ENCODE measurements at regions not wholly inside any gene's neighbourhood (a gene's known extent, or its start where the extent isn't known, plus 50 kb on each side); places are given as distances from the start of the nearest gene placed in this dataset.

DNA sequence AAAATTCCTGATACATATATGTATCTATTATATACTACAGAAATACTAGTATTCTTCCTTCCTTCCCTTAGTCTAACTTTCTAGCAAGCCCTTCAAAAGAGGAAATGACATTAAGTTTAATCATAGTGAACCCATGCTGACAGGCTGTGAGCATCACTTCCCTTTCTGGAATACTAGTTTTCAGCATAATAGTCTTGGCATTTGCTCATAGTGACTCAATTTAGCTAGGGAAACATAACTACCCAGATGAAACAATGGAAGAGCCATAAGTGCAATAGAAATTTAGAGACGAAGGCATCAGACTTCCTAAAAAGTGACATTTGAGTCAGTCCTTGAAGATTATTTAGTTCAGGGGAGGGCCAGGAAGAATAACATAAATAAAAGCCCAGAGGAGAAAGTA, 184.5 kb upstream of the CRY1 start:
- Histone ChIP-seq H3K27me3 (ENCODE audit: control insufficient read depth in 1 of 2, insufficient read depth in 2 of 2, low read length in 2 of 2) (no peaks in the 10 kb centered on the region), H3K4me1 (ENCODE audit: insufficient read depth, low read length) (no peaks in the 10 kb centered on the region), H3K4me3 (ENCODE audit: low read depth in 1 of 2, low read length in 2 of 2) (no peak overlapping the region), H3K9ac (ENCODE audit: low read length) (no peak overlapping the region), H3K9me3 (ENCODE audit: low read length) (peaks cover 4% of the 10 kb centered on the region), H3K36me3 (ENCODE audit: insufficient read depth, low read length) (no peaks in the 10 kb centered on the region), H3K27ac (ENCODE audit: low read depth, low read length) (no peak overlapping the region)

DNA sequence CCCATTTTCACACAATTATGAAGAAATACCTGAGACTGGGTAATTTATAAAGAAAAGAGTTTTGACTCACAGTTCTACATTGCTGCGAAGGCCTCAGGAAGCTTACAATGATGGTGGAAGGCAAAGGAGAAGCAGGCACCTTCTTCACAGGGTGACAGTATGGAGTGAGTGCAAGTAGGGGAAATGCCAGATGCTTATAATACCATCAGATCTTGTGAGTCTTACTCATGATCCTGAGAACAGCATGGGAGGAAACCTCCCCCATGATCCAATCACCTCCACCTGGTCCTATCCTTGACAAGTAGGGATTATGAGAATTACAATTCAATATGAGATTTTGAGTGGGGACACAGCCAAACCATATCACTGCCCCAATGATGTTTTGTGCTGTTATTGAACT, 189.3 kb upstream of the CRY1 start:
- Histone ChIP-seq H3K27ac (ENCODE audit: low read depth, low read length) (no peak overlapping the region), H3K36me3 (ENCODE audit: insufficient read depth, low read length) (no peaks in the 10 kb centered on the region)

DNA sequence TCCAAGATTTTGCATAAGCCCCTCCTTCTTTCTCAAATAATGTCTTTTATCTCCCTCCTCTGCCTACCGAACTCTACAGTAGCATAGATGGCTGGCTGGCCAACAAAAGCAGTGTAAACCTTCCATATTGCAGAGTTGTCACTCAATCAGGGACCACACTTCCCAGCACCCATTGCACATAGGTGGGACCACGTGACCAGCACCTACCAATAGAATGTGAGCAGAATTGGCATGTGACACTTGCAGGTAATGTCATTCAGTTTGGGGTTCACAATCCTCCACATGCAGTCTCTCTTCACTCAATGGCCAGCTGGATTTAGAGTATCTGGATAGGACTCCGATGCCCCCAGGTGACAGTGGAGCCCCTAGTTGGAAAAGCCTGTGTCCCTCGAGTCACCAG, 190.3 kb upstream of the CRY1 start:
- H3K4me3 ChIP-seq (ENCODE audit: low read depth in 1 of 2, low read length in 2 of 2), result no peak overlapping the region
- H3K36me3 ChIP-seq (ENCODE audit: insufficient read depth, low read length), result no peaks in the 10 kb centered on the region
- no peak overlapping the region for H3K27ac ChIP-seq (ENCODE audit: low read depth, low read length)
- no peak overlapping the region for H3K9ac ChIP-seq (ENCODE audit: low read length)
- H3K27me3 ChIP-seq (ENCODE audit: control insufficient read depth in 1 of 2, insufficient read depth in 2 of 2, low read length in 2 of 2), result no peaks in the 10 kb centered on the region
- no peaks in the 10 kb centered on the region for H3K4me1 ChIP-seq (ENCODE audit: insufficient read depth, low read length)
- peaks cover 4% of the 10 kb centered on the region for H3K9me3 ChIP-seq (ENCODE audit: low read length)

More for the DNA sequence above, 189.3 kb upstream of the CRY1 start:
- H3K4me3 ChIP-seq (ENCODE audit: low read depth in 1 of 2, low read length in 2 of 2), result no peak overlapping the region
- H3K27me3 ChIP-seq (ENCODE audit: control insufficient read depth in 1 of 2, insufficient read depth in 2 of 2, low read length in 2 of 2), result no peaks in the 10 kb centered on the region
- H3K9ac ChIP-seq (ENCODE audit: low read length), result no peak overlapping the region
- no peaks in the 10 kb centered on the region for H3K4me1 ChIP-seq (ENCODE audit: insufficient read depth, low read length)
- peaks cover 4% of the 10 kb centered on the region for H3K9me3 ChIP-seq (ENCODE audit: low read length)

- H3K9me3 ChIP-seq (ENCODE audit: low read length), result peaks cover 2% of the 10 kb centered on the region
- no peaks in the 10 kb centered on the region for H3K27me3 ChIP-seq (ENCODE audit: control insufficient read depth in 1 of 2, insufficient read depth in 2 of 2, low read length in 2 of 2)
- no peaks in the 10 kb centered on the region for H3K36me3 ChIP-seq (ENCODE audit: insufficient read depth, low read length)
- H3K27ac ChIP-seq (ENCODE audit: low read depth, low read length), result no peak overlapping the region
- no peak overlapping the region for H3K9ac ChIP-seq (ENCODE audit: low read length)
- H3K4me3 ChIP-seq (ENCODE audit: low read depth in 1 of 2, low read length in 2 of 2), result no peak overlapping the region
- no peaks in the 10 kb centered on the region for H3K4me1 ChIP-seq (ENCODE audit: insufficient read depth, low read length)
Observed at GRCh38 chr12:107284692-107285091, 191.3 kb upstream of the CRY1 start.

- no peaks in the 10 kb centered on the region for H3K27me3 ChIP-seq (ENCODE audit: control insufficient read depth in 1 of 2, insufficient read depth in 2 of 2, low read length in 2 of 2)
- H3K27ac ChIP-seq (ENCODE audit: low read depth, low read length), result no peak overlapping the region
- H3K4me1 ChIP-seq (ENCODE audit: insufficient read depth, low read length), result no peaks in the 10 kb centered on the region
- no peak overlapping the region for H3K4me3 ChIP-seq (ENCODE audit: low read depth in 1 of 2, low read length in 2 of 2)
- no peaks in the 10 kb centered on the region for H3K36me3 ChIP-seq (ENCODE audit: insufficient read depth, low read length)
- H3K9me3 ChIP-seq (ENCODE audit: low read length), result no peaks in the 10 kb centered on the region
- H3K9ac ChIP-seq (ENCODE audit: low read length), result no peak overlapping the region
Observed at GRCh38 chr12:107287436-107288413, 194.4 kb upstream of the CRY1 start.

GRCh38 chr12:107288414-107289127, 195.2 kb upstream of the CRY1 start:
- H3K9me3 ChIP-seq (ENCODE audit: low read length), result no peaks in the 10 kb centered on the region
- no peaks in the 10 kb centered on the region for H3K27me3 ChIP-seq (ENCODE audit: control insufficient read depth in 1 of 2, insufficient read depth in 2 of 2, low read length in 2 of 2)
- H3K27ac ChIP-seq (ENCODE audit: low read depth, low read length), result no peak overlapping the region
- no peak overlapping the region for H3K4me3 ChIP-seq (ENCODE audit: low read depth in 1 of 2, low read length in 2 of 2)
- no peaks in the 10 kb centered on the region for H3K36me3 ChIP-seq (ENCODE audit: insufficient read depth, low read length)
- no peak overlapping the region for H3K9ac ChIP-seq (ENCODE audit: low read length)
- no peaks in the 10 kb centered on the region for H3K4me1 ChIP-seq (ENCODE audit: insufficient read depth, low read length)

DNA sequence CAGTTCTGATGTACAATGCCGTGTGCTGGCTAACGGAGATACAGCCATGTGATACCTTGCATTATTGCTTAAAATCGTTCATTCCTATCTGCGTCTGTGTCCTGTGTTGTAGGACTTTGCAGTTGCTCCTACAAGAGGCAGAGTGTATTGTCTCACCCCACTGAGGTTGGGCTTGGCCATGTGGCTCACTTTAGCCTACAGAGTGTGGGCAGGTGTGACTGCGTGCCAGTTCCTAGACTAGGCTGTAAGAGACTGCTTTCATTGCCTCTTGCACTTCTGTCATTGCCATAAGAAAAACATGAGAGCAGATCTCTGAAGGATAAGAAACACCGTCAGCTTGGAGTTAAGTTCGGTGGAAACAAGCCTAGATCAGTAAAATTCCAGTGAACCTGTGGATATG, 197.7 kb upstream of the CRY1 start:
- H3K9me3 ChIP-seq (ENCODE audit: low read length), result no peaks in the 10 kb centered on the region
- H3K4me1 ChIP-seq (ENCODE audit: insufficient read depth, low read length), result no peaks in the 10 kb centered on the region
- no peak overlapping the region for H3K27ac ChIP-seq (ENCODE audit: low read depth, low read length)
- H3K36me3 ChIP-seq (ENCODE audit: insufficient read depth, low read length), result no peaks in the 10 kb centered on the region
- H3K27me3 ChIP-seq (ENCODE audit: control insufficient read depth in 1 of 2, insufficient read depth in 2 of 2, low read length in 2 of 2), result no peaks in the 10 kb centered on the region
- H3K9ac ChIP-seq (ENCODE audit: low read length), result no peak overlapping the region
- H3K4me3 ChIP-seq (ENCODE audit: low read depth in 1 of 2, low read length in 2 of 2), result no peak overlapping the region

DNA sequence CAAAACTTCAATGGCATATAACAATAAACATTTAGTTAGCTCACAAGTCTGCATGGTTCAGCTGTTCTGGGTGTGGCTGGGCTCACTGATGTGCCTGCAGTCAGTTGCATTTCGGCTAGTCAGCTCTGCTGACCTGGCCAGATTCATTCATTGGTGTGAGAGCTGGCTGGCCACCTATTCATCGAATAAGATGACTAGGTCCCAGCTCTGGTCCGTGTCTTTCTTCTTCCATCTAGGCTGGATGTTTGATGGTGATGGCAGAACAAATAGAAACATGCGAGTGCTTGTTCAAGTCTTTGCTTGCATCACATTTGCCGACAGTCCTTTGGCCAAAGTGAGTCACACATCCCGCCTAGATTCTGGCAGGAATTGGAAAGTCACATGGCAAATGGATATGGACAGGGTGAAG, 203.3 kb upstream of the CRY1 start:
- no peaks in the 10 kb centered on the region for H3K9me3 ChIP-seq (ENCODE audit: low read length)
- H3K27me3 ChIP-seq (ENCODE audit: control insufficient read depth in 1 of 2, insufficient read depth in 2 of 2, low read length in 2 of 2), result no peaks in the 10 kb centered on the region
- no peak overlapping the region for H3K27ac ChIP-seq (ENCODE audit: low read depth, low read length)

GRCh38 chr12:107302649-107303341, 209.4 kb upstream of the CRY1 start:
- H3K4me1 ChIP-seq (ENCODE audit: insufficient read depth, low read length), result no peaks in the 10 kb centered on the region
- no peak overlapping the region for H3K9ac ChIP-seq (ENCODE audit: low read length)
- H3K27ac ChIP-seq (ENCODE audit: low read depth, low read length), result no peak overlapping the region
- H3K4me3 ChIP-seq (ENCODE audit: low read depth in 1 of 2, low read length in 2 of 2), result no peak overlapping the region
- H3K27me3 ChIP-seq (ENCODE audit: control insufficient read depth in 1 of 2, insufficient read depth in 2 of 2, low read length in 2 of 2), result no peaks in the 10 kb centered on the region
- H3K9me3 ChIP-seq (ENCODE audit: low read length), result no peaks in the 10 kb centered on the region
- no peaks in the 10 kb centered on the region for H3K36me3 ChIP-seq (ENCODE audit: insufficient read depth, low read length)

More for the DNA sequence above, 203.3 kb upstream of the CRY1 start:
- Histone ChIP-seq H3K9ac (ENCODE audit: low read length) (no peak overlapping the region), H3K4me3 (ENCODE audit: low read depth in 1 of 2, low read length in 2 of 2) (no peak overlapping the region), H3K4me1 (ENCODE audit: insufficient read depth, low read length) (no peaks in the 10 kb centered on the region), H3K36me3 (ENCODE audit: insufficient read depth, low read length) (no peaks in the 10 kb centered on the region)

DNA sequence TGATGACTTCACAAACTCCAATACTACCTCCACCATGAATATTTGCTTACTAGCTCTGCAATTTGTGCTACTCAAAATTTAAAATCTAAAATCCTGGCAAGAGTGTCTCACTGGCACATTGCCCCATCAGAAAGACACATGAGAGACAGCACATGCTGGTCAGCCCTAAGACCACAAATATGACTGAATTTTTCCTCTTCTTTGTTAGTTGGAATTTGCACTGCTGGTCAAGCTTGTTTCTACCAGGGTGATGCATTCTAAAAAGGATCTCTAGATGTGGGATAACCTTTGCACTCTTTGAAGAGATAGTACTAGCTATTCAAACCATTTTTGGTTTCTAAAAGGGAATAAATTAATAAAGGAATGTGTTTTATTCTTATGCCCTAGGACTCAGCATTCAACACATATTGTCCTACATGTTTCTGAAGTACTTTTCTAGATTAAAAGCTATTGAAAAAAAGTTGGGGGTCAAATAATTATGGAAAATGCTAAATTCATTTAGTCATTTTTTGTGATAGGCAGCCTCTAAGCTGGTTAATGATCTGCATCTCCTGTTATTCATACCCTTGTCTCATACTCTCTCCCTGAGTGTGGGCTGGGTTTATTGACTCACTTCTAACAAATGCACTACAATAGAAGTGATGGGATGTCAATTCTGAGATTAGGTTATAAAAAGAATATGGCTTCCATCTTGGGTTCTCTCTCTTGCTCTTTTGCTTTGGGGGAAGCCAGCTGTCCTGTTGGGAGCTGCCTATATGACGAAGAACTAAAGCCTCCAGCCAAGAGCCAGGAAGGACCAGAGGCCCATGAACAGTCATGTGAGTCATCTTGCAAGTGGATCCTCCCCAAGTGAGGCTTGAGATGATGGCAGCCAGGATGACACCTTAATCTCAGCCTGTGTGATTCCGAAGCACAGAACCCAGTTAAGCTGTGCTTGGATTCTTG, 211.5 kb upstream of the CRY1 start:
- H3K4me3 ChIP-seq (ENCODE audit: low read depth in 1 of 2, low read length in 2 of 2), result no peak overlapping the region
- H3K36me3 ChIP-seq (ENCODE audit: insufficient read depth, low read length), result no peaks in the 10 kb centered on the region
- peaks cover 0 to 4% of the 10 kb centered on the region in 2 donors for H3K27me3 ChIP-seq (ENCODE audit: control insufficient read depth in 1 of 2, insufficient read depth in 2 of 2, low read length in 2 of 2)
- H3K9me3 ChIP-seq (ENCODE audit: low read length), result no peaks in the 10 kb centered on the region
- no peak overlapping the region for H3K27ac ChIP-seq (ENCODE audit: low read depth, low read length)
- no peak overlapping the region for H3K9ac ChIP-seq (ENCODE audit: low read length)
- no peaks in the 10 kb centered on the region for H3K4me1 ChIP-seq (ENCODE audit: insufficient read depth, low read length)
